ENCODE measurements at regions not wholly inside any gene's neighbourhood (a gene's known extent, or its start where the extent isn't known, plus 50 kb on each side); places are given as distances from the start of the nearest gene placed in this dataset.

DNA sequence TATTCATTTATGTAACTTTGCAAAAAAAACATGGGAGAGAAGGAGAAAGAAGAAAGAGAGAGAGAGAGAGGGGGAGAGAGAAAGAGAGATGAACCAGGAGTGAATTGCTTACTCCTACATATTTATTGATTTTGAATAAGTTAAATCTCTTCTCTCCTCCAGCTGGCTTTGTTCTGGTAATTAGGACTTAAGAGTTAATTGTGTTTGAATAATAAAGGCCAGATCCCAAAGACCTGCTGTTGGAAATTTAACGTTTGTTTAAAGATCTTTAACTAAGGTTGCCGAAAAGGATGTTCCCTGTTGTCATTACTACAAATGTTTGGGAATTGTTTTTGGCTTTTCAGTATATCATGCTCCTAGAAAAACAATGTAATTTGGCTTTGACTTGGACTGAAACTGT lies 473.0 kb downstream of the TUSC1 start:
- no peak for TF ChIP-seq ZNF274 (IDR thresholded peaks at IDR 0.05; ENCODE audit: low read depth, low read length)
- no peak for TF ChIP-seq YY1 (IDR thresholded peaks at IDR 0.05; ENCODE audit: insufficient read depth, insufficient read length)
- TF ChIP-seq SUZ12 (IDR thresholded peaks at IDR 0.05; ENCODE audit: extremely low read depth, insufficient read depth, insufficient read length), result no peak
